Uterus (tissue), 2 donors: ENCODE measurements at regions not wholly inside any gene's neighbourhood (a gene's known extent, or its start where the extent isn't known, plus 50 kb on each side); places are given as distances from the start of the nearest gene placed in this dataset.

Experiments
- CTCF ChIP-seq, 4 experiments: fragments of 200-600 bp in 2 of 4; fragments of 450-650 bp in 2 of 4; sonication (generic) in 2 of 4; IDR thresholded peaks; one replicate each; pipeline ENCODE4 v1.5.1; 2016 to 2019; ENCODE audit warnings: antibody characterized with exemption in 4 of 4, mild to moderate bottlenecking in 2 of 4, moderate library complexity in 1 of 4
- POLR2A ChIP-seq, 2 donors: fragments of 450-650 bp; IDR thresholded peaks; one replicate each; pipeline ENCODE4 v1.6.1; 2016; ENCODE audit warnings: antibody characterized with exemption in 2 of 2, mild to moderate bottlenecking in 1 of 2, moderate library complexity in 1 of 2

GRCh38 chrX:43474321-43474720 is 181.8 kb upstream of the MAOA start:
- TF ChIP-seq POLR2A (IDR thresholded peaks at IDR 0.05), result no peak
- TF ChIP-seq CTCF (IDR thresholded peaks at IDR 0.05), result no peak
